Ovary (tissue), 3 donors: ENCODE measurements at regions not wholly inside any gene's neighbourhood (a gene's known extent, or its start where the extent isn't known, plus 50 kb on each side); places are given as distances from the start of the nearest gene placed in this dataset.

ENCODE experiments used
- CTCF ChIP-seq, 3 donors: fragments of 450-650 bp in 2 of 3; fragments of 200-600 bp in 1 of 3; IDR thresholded peaks; one replicate each; pipeline versions ENCODE4 v1.5.1 to v1.8.0; 2016 to 2022; ENCODE audit warnings: antibody characterized with exemption in 3 of 3, mild to moderate bottlenecking in 1 of 3
- POLR2A ChIP-seq: fragments of 450-650 bp; IDR thresholded peaks from one replicate; pipeline ENCODE4 v1.6.1; 2017; ENCODE audit warnings: antibody characterized with exemption, mild to moderate bottlenecking, moderate library complexity
- donor health status: DM: no; HTN: no; CAD: no.

- TF ChIP-seq CTCF (IDR thresholded peaks at IDR 0.05) (no peak), POLR2A (no peak)
Measured at GRCh38 chr5:87097664-87098063, 170.0 kb upstream of the RASA1 start.
